SIG-M5 treated with dmso at 0.1 percent for 504 hours (cell line): ENCODE measurements at regions not wholly inside any gene's neighbourhood (a gene's known extent, or its start where the extent isn't known, plus 50 kb on each side); places are given as distances from the start of the nearest gene placed in this dataset.

ENCODE experiments used
- DNase-seq: peaks from one replicate; lab custom pipeline; 2025; ENCODE audit not compliant: unreplicated experiment; lab: John Stamatoyannopoulos, UW

DNA sequence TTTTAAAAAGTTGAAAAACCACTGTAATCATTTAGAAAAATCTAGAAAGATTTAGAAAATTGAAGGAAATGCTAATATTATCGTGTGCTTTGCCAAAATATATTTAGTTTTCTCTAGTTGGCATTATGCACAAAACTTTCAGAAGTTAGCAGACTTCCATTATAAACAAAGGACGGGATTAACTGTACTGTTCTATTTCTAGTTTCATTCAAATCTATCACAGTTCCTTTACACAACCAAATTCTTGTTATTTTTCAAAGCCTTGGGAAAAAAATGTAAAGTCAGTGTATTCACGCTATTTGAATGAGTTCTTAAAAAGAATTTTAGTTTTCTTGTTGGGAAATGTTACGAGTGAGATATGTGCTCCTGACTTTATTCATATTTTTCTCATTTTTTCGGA, 277.8 kb downstream of the LMO7 start:
- no peak for DNase-seq

DNA sequence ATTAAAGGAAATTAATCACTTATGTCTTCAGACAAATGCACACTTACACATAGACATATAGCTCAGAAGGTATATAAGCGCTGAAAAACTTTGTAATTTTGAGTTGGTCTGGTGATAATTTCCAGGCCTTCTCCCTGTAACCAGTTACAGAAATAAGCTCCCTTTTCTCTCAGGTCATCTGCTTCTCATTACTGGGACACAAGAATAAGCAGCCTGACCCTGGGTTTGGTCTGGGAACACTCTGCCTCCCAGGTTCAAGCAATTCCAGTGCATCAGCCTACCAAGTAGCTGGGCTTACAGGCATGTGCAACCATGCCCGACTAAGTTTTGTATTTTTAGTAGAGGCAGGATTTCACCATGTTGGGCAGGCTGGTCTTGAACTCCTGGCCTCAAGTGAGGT, 274.5 kb downstream of the LMO7 start:
- no peak for DNase-seq
